ENCODE measurements at regions not wholly inside any gene's neighbourhood (a gene's known extent, or its start where the extent isn't known, plus 50 kb on each side); places are given as distances from the start of the nearest gene placed in this dataset.

GRCh38 chr16:5516115-5516514, 418.5 kb upstream of the EEF2KMT start:
- H3K4me3 ChIP-seq (ENCODE audit: low read length) = no peak overlapping the region
- TF ChIP-seq CTCF (conservative IDR thresholded peaks at IDR 0.05; ENCODE audit: low read depth, low read length) = no peak
- DNase-seq (ENCODE audit: low read depth) = no peak

GRCh38 chr16:5512014-5512413, 414.4 kb upstream of the EEF2KMT start:
- TF ChIP-seq CTCF (conservative IDR thresholded peaks at IDR 0.05; ENCODE audit: low read depth, low read length) = no peak
- no peak for DNase-seq (ENCODE audit: low read depth)
- no peak overlapping the region for H3K4me3 ChIP-seq (ENCODE audit: low read length)

GRCh38 chr16:5510819-5511370, 413.3 kb upstream of the EEF2KMT start:
- no peak for DNase-seq (ENCODE audit: low read depth)
- no peak for TF ChIP-seq CTCF (conservative IDR thresholded peaks at IDR 0.05; ENCODE audit: low read depth, low read length)
- no peak overlapping the region for H3K4me3 ChIP-seq (ENCODE audit: low read length)

GRCh38 chr16:5509794-5510193, 412.2 kb upstream of the EEF2KMT start:
- TF ChIP-seq CTCF (conservative IDR thresholded peaks at IDR 0.05; ENCODE audit: low read depth, low read length) = no peak
- H3K4me3 ChIP-seq (ENCODE audit: low read length) = no peak overlapping the region
- no peak for DNase-seq (ENCODE audit: low read depth)

GRCh38 chr16:5509336-5509735, 411.7 kb upstream of the EEF2KMT start:
- no peak for DNase-seq (ENCODE audit: low read depth)
- no peak overlapping the region for H3K4me3 ChIP-seq (ENCODE audit: low read length)
- no peak for TF ChIP-seq CTCF (conservative IDR thresholded peaks at IDR 0.05; ENCODE audit: low read depth, low read length)

GRCh38 chr16:5508371-5508770, 410.8 kb upstream of the EEF2KMT start:
- DNase-seq (ENCODE audit: low read depth) = no peak
- no peak overlapping the region for H3K4me3 ChIP-seq (ENCODE audit: low read length)
- TF ChIP-seq CTCF (conservative IDR thresholded peaks at IDR 0.05; ENCODE audit: low read depth, low read length) = no peak

- no peak overlapping the region for H3K4me3 ChIP-seq (ENCODE audit: low read length)
- DNase-seq (ENCODE audit: low read depth) = no peak
- TF ChIP-seq CTCF (conservative IDR thresholded peaks at IDR 0.05; ENCODE audit: low read depth, low read length) = no peak
Observed at GRCh38 chr16:5506021-5506420, 408.4 kb upstream of the EEF2KMT start.
